Body of pancreas (tissue), 4 donors: ENCODE measurements at regions not wholly inside any gene's neighbourhood (a gene's known extent, or its start where the extent isn't known, plus 50 kb on each side); places are given as distances from the start of the nearest gene placed in this dataset.

Source experiments
- ATAC-seq: fragments of 150-250 bp; one replicate; pipeline ENCODE4 v1.9.1; 2016
- DNase-seq, 4 donors: peaks; one replicate each; pipeline ENCODE4 v3.0.0-alpha.2; 2019
- H3K27ac ChIP-seq, 4 donors: fragments of 200-600 bp; sonication (generic); 1 replicate in 3 of 4; 2 replicates in 1 of 4; pipeline versions ENCODE4 v1.5.1 to v1.6.1; 2016 to 2019; ENCODE audit warnings: mild to moderate bottlenecking in 1 of 4, mixed read lengths in 1 of 4, moderate library complexity in 1 of 4
- H3K27me3 ChIP-seq, 2 donors: fragments of 200-600 bp; sonication (generic); one replicate each; pipeline ENCODE4 v1.6.0; 2016; ENCODE audit warnings: mild to moderate bottlenecking in 1 of 2
- H3K36me3 ChIP-seq, 2 donors: fragments of 200-600 bp; sonication (generic); replicated peaks in 1 of 2; 2 replicates each; pipeline ENCODE4 v1.5.1; 2016; ENCODE audit warnings: low read depth in 2 of 2; ENCODE audit not compliant: insufficient read depth in 1 of 2
- H3K4me1 ChIP-seq: fragments of 200-600 bp; sonication (generic); one replicate; pipeline ENCODE4 v1.6.0; 2016
- H3K4me3 ChIP-seq, 2 donors: fragments of 200-600 bp; sonication (generic); 1 replicate in 1 of 2; 2 replicates in 1 of 2; pipeline ENCODE4 v1.5.1; 2016 to 2019
- H3K9me3 ChIP-seq, 3 donors: fragments of 200-600 bp; sonication (generic); 1 replicate in 2 of 3; 2 replicates in 1 of 3; pipeline ENCODE4 v1.5.1; 2016
- POLR2A ChIP-seq, 3 donors: fragments of 450-650 bp; IDR thresholded peaks; one replicate each; pipeline ENCODE4 v1.6.1; 2016; ENCODE audit warnings: antibody characterized with exemption in 3 of 3, mild to moderate bottlenecking in 2 of 3
- WGBS, 2 donors: methylation state at CpG; one replicate each; pipeline ENCODE4 v1.1.5; 2017; 5-methylcytosine and 5-hydroxymethylcytosine counted together
- intact Hi-C: fragments of 100-400 bp; cut with DNase I; formaldehyde crosslinking; loops from one replicate; pipeline ENCODE4 v1.15.1; 2023
- TF ChIP-seq, protein P1 (sequence below), 7 experiments: fragments of 450-650 bp in 4 of 7; fragments of 200-600 bp in 3 of 7; sonication (generic) in 3 of 7; IDR thresholded peaks; one replicate each; pipeline ENCODE4 v1.5.1; 2016 to 2019; ENCODE audit warnings: antibody characterized with exemption in 7 of 7

DNA sequence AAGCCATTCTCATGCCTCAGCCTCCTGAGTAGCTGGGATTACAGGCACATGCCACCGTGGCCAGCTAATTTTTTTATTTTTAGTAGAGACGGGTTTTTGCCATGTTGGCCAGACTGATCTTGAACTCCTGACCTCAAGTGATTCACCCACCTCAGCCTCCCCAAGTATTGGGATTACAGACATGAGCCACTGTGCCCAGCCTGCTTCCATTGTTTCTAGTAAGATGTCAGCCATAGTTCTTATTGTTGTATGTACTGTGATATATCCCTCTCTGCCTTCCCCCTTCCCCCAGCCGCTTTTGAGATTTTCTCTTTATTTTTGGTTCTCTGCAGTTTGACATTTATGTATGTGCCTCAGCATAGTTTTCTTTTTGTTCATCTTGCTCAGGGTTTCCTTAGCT, 87.9 kb upstream of the KLF14 start:
- DNase-seq: no peak
- Histone ChIP-seq H3K27me3 (no peaks in the 10 kb centered on the region), H3K9me3 (no peaks in the 10 kb centered on the region), H3K36me3 (no peaks in the 10 kb centered on the region), H3K4me3 (no peak overlapping the region), H3K4me1 (no peaks in the 10 kb centered on the region), H3K27ac (no peak overlapping the region)
- intact Hi-C loops: no loop called here
- WGBS, 2 donors: 92 to 93% methylated on average over 3 of the region's 3 CpGs
- TF ChIP-seq, protein P1, sequence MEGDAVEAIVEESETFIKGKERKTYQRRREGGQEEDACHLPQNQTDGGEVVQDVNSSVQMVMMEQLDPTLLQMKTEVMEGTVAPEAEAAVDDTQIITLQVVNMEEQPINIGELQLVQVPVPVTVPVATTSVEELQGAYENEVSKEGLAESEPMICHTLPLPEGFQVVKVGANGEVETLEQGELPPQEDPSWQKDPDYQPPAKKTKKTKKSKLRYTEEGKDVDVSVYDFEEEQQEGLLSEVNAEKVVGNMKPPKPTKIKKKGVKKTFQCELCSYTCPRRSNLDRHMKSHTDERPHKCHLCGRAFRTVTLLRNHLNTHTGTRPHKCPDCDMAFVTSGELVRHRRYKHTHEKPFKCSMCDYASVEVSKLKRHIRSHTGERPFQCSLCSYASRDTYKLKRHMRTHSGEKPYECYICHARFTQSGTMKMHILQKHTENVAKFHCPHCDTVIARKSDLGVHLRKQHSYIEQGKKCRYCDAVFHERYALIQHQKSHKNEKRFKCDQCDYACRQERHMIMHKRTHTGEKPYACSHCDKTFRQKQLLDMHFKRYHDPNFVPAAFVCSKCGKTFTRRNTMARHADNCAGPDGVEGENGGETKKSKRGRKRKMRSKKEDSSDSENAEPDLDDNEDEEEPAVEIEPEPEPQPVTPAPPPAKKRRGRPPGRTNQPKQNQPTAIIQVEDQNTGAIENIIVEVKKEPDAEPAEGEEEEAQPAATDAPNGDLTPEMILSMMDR (IDR thresholded peaks at IDR 0.05): no peak
- no peak for TF ChIP-seq POLR2A (IDR thresholded peaks at IDR 0.05)
- no peak for ATAC-seq

DNA sequence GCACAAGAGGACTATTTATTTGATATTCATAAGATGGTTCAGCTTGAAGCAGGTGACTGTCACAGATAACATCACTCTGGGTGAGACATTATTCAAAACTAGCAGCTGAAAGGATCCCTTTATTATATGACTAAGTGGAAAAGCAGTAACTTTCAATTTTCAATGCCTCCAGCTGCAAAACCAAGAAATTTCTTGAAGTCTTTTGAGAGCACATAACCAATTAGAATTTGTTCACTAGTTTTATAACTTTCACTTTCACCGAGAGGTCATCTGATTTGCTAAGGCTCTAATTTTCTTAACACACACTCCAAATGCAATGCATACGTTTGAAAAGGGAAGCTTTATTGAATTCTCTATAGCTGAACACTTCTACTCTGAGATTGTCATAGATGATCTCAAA, 88.6 kb upstream of the KLF14 start:
- no peaks in the 10 kb centered on the region for H3K9me3 ChIP-seq
- intact Hi-C loops: no loop called here
- no peak for DNase-seq
- no peak overlapping the region for H3K27ac ChIP-seq
- WGBS, 2 donors: 57 to 67% methylated on average over 2 of the region's 2 CpGs
- H3K4me1 ChIP-seq: no peaks in the 10 kb centered on the region
- H3K4me3 ChIP-seq: no peak overlapping the region
- H3K27me3 ChIP-seq: no peaks in the 10 kb centered on the region
- H3K36me3 ChIP-seq: no peaks in the 10 kb centered on the region
- no peak for ATAC-seq
- TF ChIP-seq, protein P1 (IDR thresholded peaks at IDR 0.05): no peak
- TF ChIP-seq POLR2A (IDR thresholded peaks at IDR 0.05): no peak

GRCh38 chr7:130823060-130823459, 89.1 kb upstream of the KLF14 start:
- Histone ChIP-seq H3K36me3 (no peaks in the 10 kb centered on the region), H3K4me1 (no peaks in the 10 kb centered on the region), H3K27me3 (no peaks in the 10 kb centered on the region), H3K27ac (no peak overlapping the region), H3K4me3 (no peak overlapping the region), H3K9me3 (no peaks in the 10 kb centered on the region)
- no peak for TF ChIP-seq POLR2A (IDR thresholded peaks at IDR 0.05)
- TF ChIP-seq, protein P1 (IDR thresholded peaks at IDR 0.05): no peak
- intact Hi-C loops: no loop called here
- no peak for DNase-seq
- no peak for ATAC-seq
- WGBS, 2 donors: 92 to 93% methylated on average over 2 of the region's 2 CpGs

DNA sequence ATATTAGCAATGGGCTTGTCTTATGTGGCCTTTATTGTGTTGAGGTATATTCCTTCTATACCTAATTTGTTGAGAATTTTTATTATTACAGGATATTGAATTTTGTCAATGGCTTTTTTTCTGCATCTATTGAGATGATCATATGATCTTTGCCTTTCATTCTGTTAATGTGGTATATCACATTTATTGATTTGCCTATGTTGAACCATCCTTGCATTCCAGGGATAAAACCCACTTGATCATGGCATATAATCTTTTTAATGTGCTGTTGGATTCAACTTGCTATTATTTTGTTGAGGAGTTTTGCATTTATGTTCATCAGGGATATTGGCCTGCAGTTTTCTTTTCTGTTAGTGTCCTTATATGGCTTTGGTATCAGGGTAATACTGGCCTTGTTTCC, 91.8 kb upstream of the KLF14 start:
- Histone ChIP-seq H3K27ac (no peak overlapping the region), H3K4me3 (no peak overlapping the region), H3K4me1 (no peaks in the 10 kb centered on the region), H3K36me3 (no peaks in the 10 kb centered on the region), H3K27me3 (no peaks in the 10 kb centered on the region), H3K9me3 (no peaks in the 10 kb centered on the region)
- intact Hi-C loops: no loop called here
- DNase-seq (no peak), ATAC-seq (no peak)
- TF ChIP-seq, protein P1 (IDR thresholded peaks at IDR 0.05): no peak
- TF ChIP-seq POLR2A (IDR thresholded peaks at IDR 0.05): no peak

DNA sequence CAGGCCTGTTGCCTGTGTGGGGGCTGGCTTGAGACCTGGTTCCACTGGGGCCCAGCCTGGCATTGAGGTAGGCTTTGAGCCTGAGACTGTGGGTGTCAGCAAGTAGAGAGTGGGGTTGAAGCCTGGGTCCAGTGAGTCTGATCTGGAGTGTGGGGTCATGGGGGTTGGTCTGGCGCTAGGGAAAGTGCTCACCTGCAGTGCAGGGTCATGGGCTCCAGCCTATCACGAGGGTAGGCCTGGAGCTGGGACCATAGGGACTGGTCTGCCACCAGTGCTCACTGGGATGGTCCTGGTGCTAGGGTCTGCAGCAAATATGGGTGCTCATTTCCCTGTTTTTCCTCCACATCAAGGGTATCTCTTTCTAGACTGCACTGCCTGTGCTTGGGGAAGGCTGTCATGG, 95.4 kb upstream of the KLF14 start:
- H3K9me3 ChIP-seq: no peaks in the 10 kb centered on the region
- H3K27ac ChIP-seq: no peak overlapping the region
- no peak overlapping the region for H3K4me3 ChIP-seq
- no peaks in the 10 kb centered on the region for H3K27me3 ChIP-seq
- DNase-seq (no peak), ATAC-seq (no peak)
- no peak for TF ChIP-seq POLR2A (IDR thresholded peaks at IDR 0.05)
- TF ChIP-seq, protein P1 (IDR thresholded peaks at IDR 0.05): no peak
- 54 to 85% methylated on average over 2 of the region's 2 CpGs for WGBS, 2 donors
- H3K4me1 ChIP-seq: no peaks in the 10 kb centered on the region
- intact Hi-C loops: no loop called here
- H3K36me3 ChIP-seq: no peaks in the 10 kb centered on the region
